ENCODE measurements at regions not wholly inside any gene's neighbourhood (a gene's known extent, or its start where the extent isn't known, plus 50 kb on each side); places are given as distances from the start of the nearest gene placed in this dataset.

DNA sequence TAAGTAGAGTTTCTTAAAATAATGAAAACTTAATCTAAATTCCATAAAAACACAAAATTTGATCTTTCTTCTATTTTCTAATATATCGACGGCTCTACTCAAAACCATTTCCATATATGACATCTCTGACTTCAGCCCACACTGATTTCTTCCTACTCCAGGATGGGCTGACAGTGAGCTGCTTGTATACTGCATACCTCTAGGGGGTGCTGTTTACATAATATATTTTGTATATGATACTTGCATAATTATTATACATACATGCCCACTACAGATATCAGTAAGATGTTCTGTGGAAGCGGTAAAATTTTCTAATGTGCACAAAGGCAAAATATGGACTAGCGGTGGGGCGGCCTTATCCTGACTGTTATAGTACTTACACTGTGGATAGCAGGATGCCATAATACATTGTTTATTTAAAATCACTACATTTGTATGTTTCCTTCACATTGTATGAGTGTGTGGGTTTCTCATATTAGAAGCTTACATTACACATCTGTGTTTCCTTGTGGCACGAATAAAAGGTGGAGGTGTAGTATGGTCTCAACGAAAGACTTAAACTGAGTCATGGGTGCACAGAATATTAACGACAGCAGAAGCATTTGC, 66.1 kb upstream of the NXPH2 start:
- no peak for TF ChIP-seq EP300 (IDR thresholded peaks at IDR 0.05)
- TF ChIP-seq, protein P1, sequence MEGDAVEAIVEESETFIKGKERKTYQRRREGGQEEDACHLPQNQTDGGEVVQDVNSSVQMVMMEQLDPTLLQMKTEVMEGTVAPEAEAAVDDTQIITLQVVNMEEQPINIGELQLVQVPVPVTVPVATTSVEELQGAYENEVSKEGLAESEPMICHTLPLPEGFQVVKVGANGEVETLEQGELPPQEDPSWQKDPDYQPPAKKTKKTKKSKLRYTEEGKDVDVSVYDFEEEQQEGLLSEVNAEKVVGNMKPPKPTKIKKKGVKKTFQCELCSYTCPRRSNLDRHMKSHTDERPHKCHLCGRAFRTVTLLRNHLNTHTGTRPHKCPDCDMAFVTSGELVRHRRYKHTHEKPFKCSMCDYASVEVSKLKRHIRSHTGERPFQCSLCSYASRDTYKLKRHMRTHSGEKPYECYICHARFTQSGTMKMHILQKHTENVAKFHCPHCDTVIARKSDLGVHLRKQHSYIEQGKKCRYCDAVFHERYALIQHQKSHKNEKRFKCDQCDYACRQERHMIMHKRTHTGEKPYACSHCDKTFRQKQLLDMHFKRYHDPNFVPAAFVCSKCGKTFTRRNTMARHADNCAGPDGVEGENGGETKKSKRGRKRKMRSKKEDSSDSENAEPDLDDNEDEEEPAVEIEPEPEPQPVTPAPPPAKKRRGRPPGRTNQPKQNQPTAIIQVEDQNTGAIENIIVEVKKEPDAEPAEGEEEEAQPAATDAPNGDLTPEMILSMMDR (IDR thresholded peaks at IDR 0.05) = peak in 4 of 6 experiments; percentile 16 to 41 (median 27)
- TF ChIP-seq POLR2A (IDR thresholded peaks at IDR 0.05) = no peak
- no peak for TF ChIP-seq POLR2AphosphoS5 (IDR thresholded peaks at IDR 0.05)

Measured in upper lobe of left lung (tissue), 4 donors.